GM18870 (cell line): ENCODE measurements at regions not wholly inside any gene's neighbourhood (a gene's known extent, or its start where the extent isn't known, plus 50 kb on each side); places are given as distances from the start of the nearest gene placed in this dataset.
"Not testable (repeated sequence)": the region's sequence is repeated elsewhere in the genome, so short reads cannot be mapped to it uniquely, and the experiment has no call there.

Experiments used
- ATAC-seq: cut with Tn5 transposase; IDR thresholded peaks from one replicate; pipeline ENCODE4 v1.9.1; 2021; ENCODE audit warnings: moderate library complexity; ENCODE audit not compliant: unreplicated experiment

DNA sequence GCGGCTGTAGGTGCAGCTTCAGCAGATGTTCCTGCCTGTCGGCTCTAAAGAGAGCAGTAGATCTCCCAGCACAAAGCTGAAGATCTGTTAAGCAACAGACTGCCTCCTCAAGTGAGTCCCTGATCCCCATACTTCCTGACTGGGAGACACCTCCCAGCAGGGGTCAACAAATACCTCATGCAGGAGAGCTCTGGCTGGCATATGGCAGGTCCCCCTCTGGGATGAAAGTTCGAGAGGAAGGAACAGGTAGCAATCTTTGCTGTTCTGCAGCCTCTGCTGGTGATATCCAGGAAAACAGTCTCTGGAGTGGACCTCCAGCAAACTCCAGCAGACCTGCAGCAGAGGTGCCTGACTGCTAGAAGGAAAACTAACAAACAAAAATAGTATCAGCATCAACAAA is 337.1 kb upstream of the USP15 start:
- ATAC-seq: no peak

DNA sequence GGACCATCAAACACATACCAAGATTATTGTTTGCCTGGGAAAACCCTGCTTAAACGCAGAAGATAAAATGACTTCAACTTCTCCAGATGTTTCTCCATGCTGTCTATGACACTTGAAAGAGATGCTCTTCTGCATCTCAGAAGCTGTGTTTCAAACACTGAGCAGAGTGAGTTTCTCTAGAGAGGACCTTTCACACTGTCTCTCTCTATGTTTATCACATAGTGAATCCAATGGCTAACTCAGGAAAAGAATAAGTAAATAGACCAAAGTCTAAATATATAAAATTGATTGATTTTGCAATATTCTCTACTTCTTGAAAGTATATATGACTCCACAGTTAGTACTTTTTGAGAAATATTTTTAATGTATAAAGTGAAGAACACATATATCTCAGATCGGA is 325.6 kb upstream of the USP15 start:
- ATAC-seq: no peak

DNA sequence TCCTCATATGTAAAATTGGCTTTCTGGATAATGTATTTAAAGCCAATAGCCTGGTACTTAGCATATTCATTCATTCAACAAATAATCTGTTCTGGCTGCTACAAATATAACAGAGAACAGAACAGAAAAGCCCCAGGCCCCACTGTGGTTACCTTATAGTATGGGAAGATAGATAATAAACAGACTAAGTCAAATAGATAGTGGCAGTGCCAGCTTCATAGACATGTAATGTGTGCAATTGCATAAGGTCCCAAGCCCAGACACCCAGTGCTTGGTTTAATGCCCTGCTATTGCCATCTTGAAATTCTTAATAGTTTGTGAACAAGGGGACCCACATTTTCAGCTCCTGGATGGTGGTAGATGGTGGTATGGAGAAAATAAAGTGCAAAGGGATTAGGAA is 320.2 kb upstream of the USP15 start:
- ATAC-seq: no peak

DNA sequence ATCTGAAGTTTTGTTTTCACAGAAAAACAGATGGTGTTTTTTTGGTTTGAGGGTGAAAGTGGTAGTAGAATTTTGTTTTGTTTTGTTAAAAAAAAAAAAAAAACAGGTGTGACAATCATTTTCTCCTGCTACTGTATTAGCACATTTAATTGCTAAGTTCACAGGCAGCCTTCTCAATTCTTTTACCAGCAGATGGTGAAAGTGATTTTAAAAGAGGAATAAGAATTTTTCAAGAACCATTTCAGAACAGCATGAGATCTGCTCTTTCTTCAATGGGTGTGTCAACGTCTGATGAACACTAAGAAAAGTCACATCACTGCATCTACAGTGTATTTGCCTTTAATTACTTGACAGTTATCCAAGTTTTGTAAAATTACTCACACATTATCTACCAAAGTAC is 303.7 kb upstream of the USP15 start:
- no peak for ATAC-seq

DNA sequence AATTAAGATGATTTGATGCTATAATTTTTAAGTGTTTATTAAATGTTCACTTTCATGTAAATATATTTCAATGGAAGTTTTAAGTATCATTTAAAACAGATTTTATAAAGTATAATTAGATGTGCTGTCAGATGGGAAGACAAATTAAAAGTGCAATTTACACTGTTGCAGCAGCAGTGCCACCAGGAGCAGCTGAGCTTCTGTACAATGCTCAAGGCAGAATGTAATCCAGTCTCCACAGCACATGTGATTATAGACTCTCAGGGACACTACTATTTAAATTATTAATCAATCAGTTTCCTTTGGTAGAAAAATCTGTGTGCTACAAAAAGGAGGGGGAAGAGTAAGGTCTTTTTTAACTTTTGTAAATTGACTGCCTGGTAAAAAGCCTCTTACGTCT is 285.7 kb upstream of the USP15 start:
- ATAC-seq: no peak

DNA sequence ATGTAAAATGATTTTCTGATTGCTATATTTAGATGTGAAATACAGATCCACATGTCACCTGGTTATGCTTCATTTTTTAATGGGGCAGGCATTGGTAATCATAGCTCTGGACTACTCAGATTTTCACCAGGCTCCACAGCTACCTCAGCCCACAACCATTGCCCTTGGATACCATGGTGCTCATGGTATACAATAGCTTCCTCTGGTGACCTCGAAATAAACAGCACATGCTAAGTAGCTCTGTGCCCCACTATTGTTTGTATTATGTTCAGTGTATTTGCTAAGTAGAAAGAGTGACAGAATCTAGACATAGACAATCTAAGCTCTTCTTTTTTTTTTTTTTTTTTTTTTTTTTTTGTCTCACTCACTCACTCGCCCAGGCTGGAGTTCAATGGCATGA is 274.4 kb upstream of the USP15 start:
- ATAC-seq: no peak

DNA sequence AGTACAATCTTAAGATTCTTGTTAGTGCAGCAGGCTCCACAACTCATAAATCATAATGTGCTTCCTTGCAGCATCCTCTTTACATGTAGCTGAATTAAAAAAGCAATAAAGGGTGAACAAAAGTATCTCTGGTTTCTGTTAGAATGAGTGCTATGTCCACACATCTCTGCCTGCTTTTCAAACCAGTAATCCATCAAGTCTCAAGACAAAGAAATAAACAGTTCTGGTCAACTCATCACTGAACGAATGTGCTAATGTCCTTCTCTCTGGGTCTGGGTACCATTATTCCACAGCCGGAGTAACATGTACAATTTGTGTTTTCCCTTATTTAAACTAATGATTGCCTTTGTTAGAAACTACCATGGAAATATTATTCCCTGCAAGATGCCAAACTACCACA is 273.0 kb upstream of the USP15 start:
- no peak for ATAC-seq

DNA sequence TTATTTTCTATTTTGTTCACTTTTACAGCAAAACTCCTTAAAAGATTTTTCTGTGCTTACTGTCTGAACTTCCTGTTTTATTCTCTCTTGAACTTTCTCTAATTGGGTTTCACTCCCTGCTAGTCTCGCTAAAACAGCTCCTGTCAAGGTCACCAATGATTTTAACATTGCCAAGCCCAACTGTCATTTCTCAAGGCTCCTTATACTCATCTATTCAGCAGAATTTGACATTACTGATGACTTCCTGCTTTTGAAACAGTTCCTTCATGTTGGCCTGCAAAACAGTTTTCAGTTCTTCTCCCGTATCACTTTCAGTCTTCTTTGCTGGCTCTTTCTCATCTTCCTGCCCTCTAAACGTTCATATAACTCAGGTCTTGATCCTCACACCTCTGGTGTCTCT is 268.5 kb upstream of the USP15 start:
- ATAC-seq: no peak

DNA sequence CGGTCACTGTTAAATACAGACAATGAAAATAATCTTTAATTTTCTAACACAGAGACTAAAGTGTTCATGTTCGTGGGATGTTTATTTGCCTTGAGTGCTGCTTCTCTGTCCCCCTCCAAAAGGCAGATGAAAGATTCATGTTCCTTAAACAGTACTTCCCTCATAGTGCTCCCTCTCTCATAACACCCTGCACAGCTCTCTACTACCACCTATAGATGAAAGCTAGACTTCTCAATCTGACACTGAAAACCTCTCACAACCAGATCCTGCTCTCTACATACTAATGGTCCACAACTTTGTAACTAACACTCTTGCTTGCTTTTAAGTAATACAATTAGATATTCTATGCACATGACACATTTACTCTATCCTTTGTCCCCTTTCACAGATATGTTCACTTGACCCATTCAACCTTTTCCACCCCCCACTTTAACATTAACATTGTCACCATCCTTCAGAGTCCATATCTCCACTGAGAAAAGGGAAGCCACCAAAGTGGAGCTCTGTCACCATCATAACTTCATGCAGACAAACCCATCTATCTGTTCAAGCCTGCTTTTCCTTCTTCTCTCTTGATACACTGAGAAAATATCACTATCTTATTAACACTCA is 266.4 kb upstream of the USP15 start:
- ATAC-seq: peak; percentile 79

DNA sequence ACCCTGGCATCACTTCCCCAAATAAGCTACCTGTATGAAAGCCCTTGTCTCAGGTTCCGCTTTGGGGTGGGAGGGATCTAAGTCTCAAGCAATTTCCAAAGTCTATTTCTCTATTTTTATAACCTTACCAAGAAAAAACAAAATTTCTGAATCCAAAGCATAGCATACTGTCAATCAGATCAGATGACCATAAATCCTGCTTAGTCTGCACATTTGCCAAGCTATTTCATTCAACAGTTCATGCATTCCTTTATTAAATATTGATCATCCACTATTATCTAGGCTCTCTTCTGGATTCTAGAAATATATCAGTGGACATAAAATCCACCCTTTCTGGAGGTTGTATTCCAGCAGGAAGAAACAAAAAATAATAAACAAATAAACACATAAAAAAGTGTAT is 263.5 kb upstream of the USP15 start:
- no peak for ATAC-seq

DNA sequence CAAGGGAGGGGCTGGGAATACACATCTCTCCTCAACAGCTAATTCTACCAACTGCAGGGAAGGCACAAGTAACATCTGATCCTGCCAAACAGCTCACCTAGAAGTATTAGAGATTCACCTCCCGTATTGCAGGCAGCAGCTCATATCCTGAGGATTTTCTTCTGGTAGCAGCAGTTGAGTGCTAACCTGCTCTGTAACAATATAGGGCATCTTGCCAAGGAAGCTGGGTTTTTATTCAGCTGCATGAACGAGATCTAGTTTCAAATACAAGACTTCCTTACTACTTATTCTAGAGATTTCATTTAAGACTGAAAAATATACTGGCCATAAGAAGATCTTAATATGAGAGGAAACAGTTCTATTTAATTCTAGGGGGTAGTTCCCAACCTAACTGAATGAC is 261.4 kb upstream of the USP15 start:
- no peak for ATAC-seq

DNA sequence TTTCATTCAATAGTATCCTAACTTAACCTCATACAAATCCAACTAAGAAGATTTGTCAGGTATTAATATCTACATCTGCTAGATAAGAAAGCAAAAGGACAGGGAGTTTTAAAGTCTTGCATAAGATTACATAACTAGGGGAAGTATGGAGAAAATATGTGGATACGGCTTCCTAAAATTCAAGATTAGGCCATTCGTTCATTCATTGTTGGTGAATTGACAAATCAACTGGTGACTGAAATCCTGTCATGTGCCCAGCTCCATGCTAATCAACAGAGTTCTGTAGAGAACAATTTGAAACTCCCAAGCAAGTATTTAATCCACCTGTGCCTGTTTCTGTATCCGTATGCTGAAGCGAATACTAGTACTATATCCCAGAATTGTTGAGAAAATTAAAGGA is 260.9 kb upstream of the USP15 start:
- ATAC-seq: no peak

DNA sequence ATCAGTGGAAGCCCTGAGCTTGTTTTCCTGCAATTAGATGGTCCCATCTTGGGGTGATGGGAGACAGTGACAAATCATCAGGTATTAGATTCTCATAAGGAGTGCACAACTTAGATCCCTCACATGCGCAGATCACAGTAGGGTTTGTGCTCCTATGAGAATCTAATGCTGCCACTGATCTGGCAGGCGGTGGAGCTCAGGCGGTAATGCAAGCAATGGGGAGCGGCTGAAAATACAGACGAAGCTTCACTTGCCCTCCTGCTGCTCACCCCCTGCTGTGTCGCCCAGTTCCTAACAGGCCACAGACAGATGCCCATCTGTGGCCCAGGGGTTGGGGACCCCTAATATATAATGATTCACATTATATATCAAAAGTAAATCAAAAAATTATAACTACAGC is 258.8 kb upstream of the USP15 start:
- ATAC-seq: no peak

DNA sequence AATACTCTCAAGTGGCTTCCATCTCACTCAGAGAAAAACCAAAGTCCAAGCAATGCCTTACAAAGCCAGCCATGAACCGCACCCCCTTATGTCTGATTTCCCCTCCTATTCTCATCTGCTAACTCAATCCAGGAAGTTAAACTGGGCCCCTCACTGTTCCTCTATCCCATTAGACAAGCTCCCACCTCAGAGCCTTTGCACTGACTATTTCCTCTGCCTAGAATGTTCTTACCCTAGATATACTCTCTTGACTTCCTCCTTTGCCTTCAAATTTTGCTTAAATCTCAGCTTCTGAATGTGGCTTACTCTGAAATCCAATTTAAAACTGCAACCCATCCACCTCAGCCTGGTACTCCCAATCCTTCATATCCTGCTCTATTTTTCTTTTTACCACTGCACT is 257.0 kb upstream of the USP15 start:
- ATAC-seq: no peak

DNA sequence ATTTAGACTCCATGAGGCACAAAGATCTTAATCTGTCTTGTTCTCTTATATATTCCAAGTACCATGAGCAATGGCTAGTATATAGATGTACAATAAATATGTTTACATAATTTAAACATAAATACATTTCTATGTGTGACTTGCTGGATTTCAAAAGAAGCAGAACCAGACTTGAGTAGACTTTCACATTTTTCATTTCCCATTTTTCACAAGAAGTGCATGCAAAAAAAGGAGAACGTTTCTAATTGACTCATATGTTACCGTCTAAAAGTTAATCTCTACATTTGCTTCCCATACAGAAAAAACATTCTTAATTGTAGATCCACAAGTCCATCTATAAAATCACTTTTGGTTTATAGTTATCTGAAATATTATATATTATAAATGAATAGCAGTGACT is 256.5 kb upstream of the USP15 start:
- no peak for ATAC-seq

DNA sequence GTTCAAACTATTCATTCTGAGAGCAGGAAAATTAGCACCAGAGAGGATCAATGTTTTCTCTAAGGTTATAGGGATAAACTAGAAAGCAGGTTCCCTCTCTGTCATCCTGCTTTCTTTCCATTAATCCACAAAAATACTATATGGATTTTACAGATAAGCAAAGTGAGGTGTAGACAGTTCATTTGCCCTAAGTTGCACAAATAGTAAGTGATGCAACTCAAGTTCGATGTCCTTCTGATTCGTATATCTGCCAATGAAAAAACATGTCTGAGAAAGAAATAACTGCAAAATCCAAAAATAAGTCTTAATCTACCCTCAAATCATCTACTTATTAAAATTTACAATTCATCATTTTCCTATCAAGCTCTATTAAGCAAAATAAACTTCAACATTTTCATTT is 254.6 kb upstream of the USP15 start:
- ATAC-seq: no peak

DNA sequence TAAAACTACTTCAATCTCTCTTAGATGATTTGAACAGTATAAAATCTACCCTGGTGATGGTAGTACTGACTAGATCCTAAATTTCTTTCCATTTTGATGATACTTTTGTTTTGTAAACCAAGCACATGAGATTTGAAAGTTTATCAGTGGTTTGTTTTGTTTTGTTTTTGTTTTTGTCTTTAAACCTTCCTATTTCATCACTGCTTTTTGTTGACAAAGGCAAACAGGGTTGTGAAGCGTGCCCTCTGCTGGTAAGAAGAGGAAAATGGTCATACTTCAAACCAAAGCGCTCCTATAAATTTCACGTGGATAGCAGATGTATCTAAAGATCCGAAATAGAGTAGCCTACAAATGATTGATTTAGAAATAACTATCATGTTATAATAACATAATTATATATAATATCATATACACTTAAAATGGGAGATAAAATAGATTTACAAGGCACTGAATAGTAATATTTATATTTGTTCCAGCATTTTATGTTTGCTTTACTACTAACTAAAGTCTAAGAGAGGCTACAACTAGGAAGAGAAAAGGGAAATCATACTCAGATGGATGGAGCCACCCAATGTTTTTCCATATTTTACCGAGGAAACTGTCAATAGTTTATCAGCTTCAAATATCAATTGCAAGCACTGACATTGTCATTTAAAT is 254.0 kb upstream of the USP15 start:
- ATAC-seq: peak; percentile 68

DNA sequence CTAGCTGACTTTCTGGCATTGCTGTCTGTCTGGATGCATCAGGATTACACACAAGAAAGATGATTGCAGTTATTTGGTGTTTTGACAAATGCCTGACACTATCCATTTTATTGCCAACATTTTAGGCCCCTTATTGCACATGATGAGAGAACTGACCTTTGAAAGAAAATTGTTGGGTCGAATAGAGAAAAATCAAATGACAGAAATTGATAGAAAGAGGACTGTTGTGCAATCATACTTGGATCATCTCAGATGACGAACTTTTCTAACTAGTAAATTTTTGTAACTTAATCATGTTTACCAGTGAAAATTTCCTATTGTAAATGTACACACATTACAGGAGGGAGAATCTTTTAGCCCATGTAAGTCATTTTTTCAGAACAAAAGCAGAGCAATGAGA is 251.5 kb upstream of the USP15 start:
- ATAC-seq: no peak

DNA sequence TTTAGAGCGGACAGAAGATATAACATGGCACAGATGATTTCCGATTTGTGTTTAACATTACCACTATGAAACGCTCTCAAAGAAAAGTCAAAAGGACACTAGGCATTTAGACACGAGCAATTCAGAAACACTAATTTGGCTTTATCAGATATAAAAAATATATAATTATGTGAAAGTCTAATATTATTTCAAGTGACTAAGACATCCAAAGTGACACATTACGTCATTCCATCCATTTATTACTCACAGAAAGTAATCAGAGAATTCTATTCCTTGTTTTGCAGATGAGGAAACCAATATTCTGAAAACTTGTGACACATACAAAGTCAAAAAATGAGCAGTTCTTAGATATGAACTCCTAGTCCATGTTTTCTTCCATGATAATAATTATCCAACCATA is 250.8 kb upstream of the USP15 start:
- ATAC-seq: no peak

DNA sequence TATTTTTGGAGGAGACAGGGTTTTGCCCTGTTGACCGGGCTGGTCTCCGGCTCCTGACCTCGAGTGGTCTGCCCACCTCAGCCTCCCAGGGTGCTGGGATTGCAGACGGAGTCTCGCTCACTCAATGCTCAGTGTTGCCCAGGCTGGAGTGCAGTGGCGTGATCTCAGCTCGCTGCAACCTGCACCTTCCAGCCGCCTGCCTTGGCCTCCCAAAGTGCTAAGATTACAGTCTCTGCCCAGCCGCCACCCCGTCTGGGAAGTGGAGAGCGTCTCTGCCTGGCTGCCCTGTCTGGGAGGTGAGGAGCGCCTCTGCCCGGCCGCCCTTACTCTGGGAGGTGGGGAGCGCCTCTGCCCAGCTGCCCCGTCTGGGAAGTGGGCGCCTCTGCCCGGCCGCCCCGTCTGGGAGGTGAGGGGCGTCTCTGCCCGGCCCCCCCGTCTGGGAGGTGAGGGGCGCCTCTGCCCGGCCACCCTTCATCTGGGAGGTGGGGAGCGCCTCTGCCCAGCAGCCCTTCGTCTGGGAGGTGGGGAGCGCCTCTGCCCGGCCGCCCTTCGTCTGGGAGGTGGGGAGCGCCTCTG is 249.8 kb upstream of the USP15 start:
- ATAC-seq: not testable (repeated sequence)

DNA sequence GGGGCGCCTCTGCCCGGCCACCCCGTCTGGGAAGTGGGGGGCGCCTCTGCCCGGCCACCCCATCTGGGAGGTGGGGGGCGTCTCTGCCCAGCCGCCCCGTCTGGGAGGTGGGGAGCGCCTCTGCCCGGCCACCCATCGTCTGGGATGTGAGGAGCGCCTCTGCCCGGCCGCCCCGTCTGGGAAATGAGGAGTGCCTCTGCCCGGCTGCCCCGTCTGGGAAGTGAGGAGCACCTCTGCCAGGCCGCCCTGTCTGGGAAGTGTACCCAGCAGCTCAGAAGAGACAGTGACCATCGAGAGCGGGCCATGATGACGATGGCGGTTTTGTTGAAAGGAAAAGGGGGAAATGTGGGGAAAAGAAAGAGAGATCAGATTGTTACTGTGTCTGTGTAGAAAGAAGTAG is 249.2 kb upstream of the USP15 start:
- not testable (repeated sequence) for ATAC-seq

DNA sequence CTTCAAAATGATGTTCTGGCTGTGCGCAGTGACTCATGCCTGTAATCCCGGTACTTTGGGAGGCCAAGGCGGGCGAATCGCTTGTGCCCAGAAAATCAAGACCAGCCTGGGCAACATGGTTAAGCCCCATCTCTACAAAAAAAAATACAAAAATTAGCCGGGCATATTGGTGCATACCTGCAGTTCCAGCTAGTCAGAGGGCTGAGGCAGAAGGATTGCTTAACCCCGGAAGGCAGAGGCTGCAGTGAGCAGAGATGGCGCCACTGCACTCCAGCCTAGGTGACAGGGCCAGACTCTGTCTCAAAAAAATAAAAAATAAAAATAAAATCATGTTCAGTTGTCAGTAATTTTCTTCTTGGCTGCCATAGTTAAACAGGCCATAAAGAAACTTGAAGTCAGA is 245.9 kb upstream of the USP15 start:
- ATAC-seq: no peak

DNA sequence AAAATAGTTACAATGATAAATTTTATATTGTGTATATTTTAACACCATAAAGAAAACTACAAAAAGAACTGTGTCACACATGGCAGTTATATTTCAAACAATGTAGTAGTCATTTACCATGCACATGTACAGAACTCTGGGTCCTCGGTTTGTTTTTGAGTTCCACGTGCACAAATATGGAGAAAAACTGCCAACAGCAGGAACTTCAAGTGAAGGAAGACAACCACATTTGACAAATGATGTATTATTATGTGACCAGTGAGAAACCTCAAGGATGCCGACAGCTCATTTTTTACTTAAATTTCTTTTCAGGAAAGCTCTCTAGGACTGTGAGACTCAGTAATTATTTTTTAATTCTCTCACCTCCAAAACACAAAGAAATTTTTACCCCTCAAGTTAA is 244.2 kb upstream of the USP15 start:
- ATAC-seq: no peak
